GM12864 (cell line): ENCODE measurements at regions not wholly inside any gene's neighbourhood (a gene's known extent, or its start where the extent isn't known, plus 50 kb on each side); places are given as distances from the start of the nearest gene placed in this dataset.

ENCODE experiments used
- DNase-seq: peaks from one replicate; pipeline ENCODE4 v3.0.0-alpha.2; 2011; ENCODE audit warnings: low read depth
- H3K4me3 ChIP-seq: 2 replicates; pipeline ENCODE4 v1.5.1; 2011; ENCODE audit warnings: mild to moderate bottlenecking, low read depth, low read length, control low read depth
- TF ChIP-seq, protein P1 (sequence below): IDR thresholded peaks from 2 replicates; pipeline ENCODE4 v1.5.1; 2011; ENCODE audit warnings: low read depth, mild to moderate bottlenecking, moderate library complexity, low read length, control low read depth, inconsistent platforms; ENCODE audit errors: missing control alignments

DNA sequence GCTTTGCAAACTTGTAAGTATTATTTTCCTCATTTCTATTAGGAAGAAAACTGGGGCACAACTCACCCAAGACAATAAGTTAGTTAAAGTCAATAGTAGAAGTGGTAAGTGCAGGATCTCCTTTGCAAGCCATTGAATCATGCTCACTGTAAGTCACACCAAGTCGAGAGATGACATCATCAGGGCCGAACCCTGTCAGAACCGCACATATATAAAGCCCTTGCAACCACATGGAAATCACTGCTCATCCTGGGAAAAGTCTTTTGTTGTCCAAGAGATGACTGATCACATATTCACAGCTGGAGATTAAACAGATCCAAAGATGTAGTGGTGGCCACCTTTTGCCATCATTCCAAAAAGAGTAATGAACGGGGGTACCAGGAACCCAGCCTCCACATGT is 484.8 kb upstream of the ID2 start:
- no peak overlapping the region for H3K4me3 ChIP-seq
- TF ChIP-seq, protein P1, sequence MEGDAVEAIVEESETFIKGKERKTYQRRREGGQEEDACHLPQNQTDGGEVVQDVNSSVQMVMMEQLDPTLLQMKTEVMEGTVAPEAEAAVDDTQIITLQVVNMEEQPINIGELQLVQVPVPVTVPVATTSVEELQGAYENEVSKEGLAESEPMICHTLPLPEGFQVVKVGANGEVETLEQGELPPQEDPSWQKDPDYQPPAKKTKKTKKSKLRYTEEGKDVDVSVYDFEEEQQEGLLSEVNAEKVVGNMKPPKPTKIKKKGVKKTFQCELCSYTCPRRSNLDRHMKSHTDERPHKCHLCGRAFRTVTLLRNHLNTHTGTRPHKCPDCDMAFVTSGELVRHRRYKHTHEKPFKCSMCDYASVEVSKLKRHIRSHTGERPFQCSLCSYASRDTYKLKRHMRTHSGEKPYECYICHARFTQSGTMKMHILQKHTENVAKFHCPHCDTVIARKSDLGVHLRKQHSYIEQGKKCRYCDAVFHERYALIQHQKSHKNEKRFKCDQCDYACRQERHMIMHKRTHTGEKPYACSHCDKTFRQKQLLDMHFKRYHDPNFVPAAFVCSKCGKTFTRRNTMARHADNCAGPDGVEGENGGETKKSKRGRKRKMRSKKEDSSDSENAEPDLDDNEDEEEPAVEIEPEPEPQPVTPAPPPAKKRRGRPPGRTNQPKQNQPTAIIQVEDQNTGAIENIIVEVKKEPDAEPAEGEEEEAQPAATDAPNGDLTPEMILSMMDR = no peak
- no peak for DNase-seq

DNA sequence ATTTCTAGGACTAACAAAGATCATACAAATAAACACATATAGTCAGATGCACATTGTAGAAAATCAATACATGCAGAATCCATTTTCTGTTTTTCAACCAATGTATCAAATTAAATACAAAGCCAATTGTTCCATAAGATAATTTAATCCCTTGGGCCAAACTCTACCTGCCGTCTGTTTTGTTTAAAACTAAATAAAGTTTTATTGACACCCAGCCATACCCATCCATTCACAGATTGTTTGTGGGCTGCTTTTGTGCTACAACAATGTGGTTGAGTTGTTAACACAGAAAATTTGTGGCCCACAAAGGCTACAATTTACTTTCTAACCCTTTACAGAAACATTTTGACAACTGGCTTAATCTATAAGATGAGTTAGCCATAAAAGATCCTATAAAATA is 484.0 kb upstream of the ID2 start:
- H3K4me3 ChIP-seq = no peak overlapping the region
- TF ChIP-seq, protein P1 = no peak
- DNase-seq = no peak

DNA sequence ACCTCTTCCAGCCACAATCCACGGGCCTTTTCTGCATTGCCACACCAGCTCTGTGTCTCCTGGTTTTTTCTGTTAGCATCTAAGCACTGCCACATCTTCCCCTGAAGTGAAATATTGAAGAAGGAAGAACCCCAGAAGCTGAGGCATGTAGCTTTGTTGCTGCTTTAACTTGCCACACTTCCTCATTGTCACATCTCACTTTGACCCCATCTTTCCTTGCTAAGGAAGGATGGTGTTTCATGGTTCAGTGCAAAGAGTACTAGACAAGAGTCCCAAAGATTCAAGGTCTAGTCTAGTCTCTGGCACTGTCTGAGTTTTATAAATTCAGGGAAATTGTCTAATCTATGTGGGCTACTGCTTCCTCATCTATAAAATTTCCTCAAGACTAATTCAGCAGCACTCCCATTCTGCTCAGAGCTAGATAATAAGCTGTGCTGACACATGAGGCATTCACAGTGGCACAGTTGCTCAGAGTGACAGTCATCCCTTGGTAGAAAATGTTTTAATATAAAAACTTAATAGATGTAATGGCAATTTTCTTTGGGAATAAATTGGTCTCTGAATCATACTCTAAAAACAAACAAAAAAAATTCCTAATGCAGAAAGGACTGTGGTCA is 483.0 kb upstream of the ID2 start:
- no peak overlapping the region for H3K4me3 ChIP-seq
- TF ChIP-seq, protein P1 = no peak
- DNase-seq = no peak

DNA sequence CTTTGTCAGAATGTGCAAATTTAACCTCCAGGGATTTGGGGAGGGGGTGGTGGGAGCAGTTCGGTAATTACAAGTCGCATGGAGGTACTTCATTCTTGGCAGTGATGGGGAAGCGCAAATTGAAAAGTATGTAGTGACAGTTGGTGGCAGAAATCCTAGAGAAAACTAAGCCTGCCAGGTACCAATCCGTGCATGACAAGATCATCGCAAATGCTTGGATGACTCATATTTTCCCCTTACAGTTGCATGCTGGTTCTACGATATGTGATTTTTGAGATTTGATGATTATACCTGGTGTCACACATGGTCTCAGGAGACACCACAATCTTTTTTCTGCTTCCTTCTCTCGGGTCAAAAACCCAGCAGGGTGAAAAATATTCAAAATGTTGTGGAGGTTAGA is 479.7 kb upstream of the ID2 start:
- H3K4me3 ChIP-seq = no peak overlapping the region
- TF ChIP-seq, protein P1 = no peak
- DNase-seq = peak; percentile 18

DNA sequence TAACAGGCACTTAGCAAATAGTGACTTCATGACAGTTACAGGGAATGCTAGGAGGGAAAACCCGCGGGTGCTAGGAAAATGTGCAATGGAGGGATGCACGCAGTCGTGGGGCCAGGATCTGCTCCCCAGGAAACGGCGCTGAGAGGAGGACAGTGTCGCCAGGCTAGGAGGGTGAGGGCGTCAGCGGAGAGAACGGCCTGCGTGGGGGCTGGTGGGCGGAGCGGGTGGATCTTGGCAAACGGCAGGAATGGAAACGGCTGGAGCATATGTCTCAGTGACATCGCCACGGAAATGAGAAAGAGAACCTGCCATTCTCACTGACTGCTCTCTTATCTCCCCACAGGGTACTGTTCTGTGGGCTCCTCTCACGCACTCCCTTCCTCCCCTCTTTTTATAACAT is 478.5 kb upstream of the ID2 start:
- TF ChIP-seq, protein P1 = no peak
- DNase-seq = no peak
- no peak overlapping the region for H3K4me3 ChIP-seq

DNA sequence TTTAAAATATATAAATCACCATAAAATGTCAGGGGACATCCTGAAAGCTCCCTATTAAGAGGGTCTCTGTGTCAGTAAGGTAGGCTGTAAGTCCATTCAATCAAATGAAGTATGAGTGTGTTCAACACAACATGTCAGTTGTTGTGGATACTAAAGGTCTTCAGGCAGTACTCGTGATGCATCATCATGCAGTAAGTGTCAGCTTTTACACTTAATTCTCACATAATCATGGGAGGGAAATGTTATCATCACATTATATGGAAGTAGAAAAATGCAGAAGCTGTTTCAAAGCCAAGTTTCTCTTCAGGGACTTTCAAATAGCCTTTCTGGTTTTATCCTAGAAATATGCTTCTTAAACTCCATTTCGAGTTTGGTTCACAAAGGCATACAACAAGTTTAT is 477.1 kb upstream of the ID2 start:
- TF ChIP-seq, protein P1 = no peak
- DNase-seq = no peak
- H3K4me3 ChIP-seq = no peak overlapping the region

DNA sequence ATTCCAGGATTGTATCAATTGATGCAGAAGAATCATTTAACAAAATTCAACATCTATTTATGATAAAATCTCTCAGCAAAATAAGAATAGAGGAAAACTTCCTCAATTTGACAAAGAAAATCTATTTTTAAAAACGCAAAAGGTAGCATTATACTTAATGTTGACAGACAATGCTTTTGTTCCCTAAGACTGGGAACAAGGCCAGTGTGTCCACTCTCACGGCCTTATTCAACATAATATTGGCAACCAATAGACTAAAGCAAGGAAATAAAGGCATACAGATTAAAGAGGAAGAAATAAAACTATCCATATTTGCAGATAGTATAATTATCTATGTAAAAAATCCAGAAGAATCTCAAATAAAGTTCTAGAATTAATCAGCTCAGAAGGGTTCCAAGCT is 472.4 kb upstream of the ID2 start:
- no peak for DNase-seq
- TF ChIP-seq, protein P1 = no peak
- H3K4me3 ChIP-seq = no peak overlapping the region
